ENCODE measurements at regions not wholly inside any gene's neighbourhood (a gene's known extent, or its start where the extent isn't known, plus 50 kb on each side); places are given as distances from the start of the nearest gene placed in this dataset.

GRCh38 chr11:92304271-92304670 is 79.7 kb downstream of the FAT3 start:
- Histone ChIP-seq H3K36me3 (ENCODE audit: insufficient read depth, low read length) (no peaks in the 10 kb centered on the region), H3K27ac (ENCODE audit: low read depth in 1 of 2, low read length in 2 of 2) (no peak overlapping the region), H3K27me3 (ENCODE audit: control insufficient read depth in 1 of 2, insufficient read depth in 2 of 2, low read length in 2 of 2) (no peaks in the 10 kb centered on the region), H3K4me3 (ENCODE audit: low read length) (no peak overlapping the region), H3K9me3 (ENCODE audit: control insufficient read depth in 1 of 2, insufficient read depth in 1 of 2, low read length in 2 of 2) (no peaks in the 10 kb centered on the region), H3K4me1 (ENCODE audit: insufficient read depth, low read length) (no peaks in the 10 kb centered on the region)
- Mint-ChIP-seq H3K36me3 (ENCODE audit: low read depth) (no peaks in the 10 kb centered on the region), H3K4me1 (ENCODE audit: low read depth) (no peaks in the 10 kb centered on the region), H3K27ac (no peak overlapping the region), H3K4me3 (no peak overlapping the region), H3K9me3 (no peaks in the 10 kb centered on the region), H3K27me3 (no peaks in the 10 kb centered on the region)
- ChIA-PET CTCF (no interaction called here), POLR2A (no interaction called here)
- no peak for ATAC-seq (ENCODE audit: poor library complexity)
- no peak for TF ChIP-seq CTCF (IDR thresholded peaks at IDR 0.05)
- intact Hi-C loops (cut with DNase I, micrococcal nuclease), result no loop called here
- no peak for DNase-seq

- DNase-seq, result no peak
- Mint-ChIP-seq H3K4me3 (no peak overlapping the region), H3K4me1 (ENCODE audit: low read depth) (no peaks in the 10 kb centered on the region), H3K27me3 (no peaks in the 10 kb centered on the region), H3K27ac (no peak overlapping the region), H3K36me3 (ENCODE audit: low read depth) (no peaks in the 10 kb centered on the region), H3K9me3 (no peaks in the 10 kb centered on the region)
- Histone ChIP-seq H3K4me1 (ENCODE audit: insufficient read depth, low read length) (no peaks in the 10 kb centered on the region), H3K4me3 (ENCODE audit: low read length) (no peak overlapping the region), H3K36me3 (ENCODE audit: insufficient read depth, low read length) (no peaks in the 10 kb centered on the region), H3K27ac (ENCODE audit: low read depth in 1 of 2, low read length in 2 of 2) (no peak overlapping the region), H3K27me3 (ENCODE audit: control insufficient read depth in 1 of 2, insufficient read depth in 2 of 2, low read length in 2 of 2) (no peaks in the 10 kb centered on the region), H3K9me3 (ENCODE audit: control insufficient read depth in 1 of 2, insufficient read depth in 1 of 2, low read length in 2 of 2) (no peaks in the 10 kb centered on the region)
- intact Hi-C loops (cut with DNase I, micrococcal nuclease), result no loop called here
- no peak for TF ChIP-seq CTCF (IDR thresholded peaks at IDR 0.05)
- ATAC-seq (ENCODE audit: poor library complexity), result no peak
- ChIA-PET CTCF (no interaction called here), POLR2A (no interaction called here)
Observed at GRCh38 chr11:92306966-92307510, 82.4 kb downstream of the FAT3 start.

GRCh38 chr11:92308366-92308765 is 83.7 kb downstream of the FAT3 start:
- Histone ChIP-seq H3K36me3 (ENCODE audit: insufficient read depth, low read length) (no peaks in the 10 kb centered on the region), H3K4me3 (ENCODE audit: low read length) (no peak overlapping the region), H3K4me1 (ENCODE audit: insufficient read depth, low read length) (no peaks in the 10 kb centered on the region), H3K27ac (ENCODE audit: low read depth in 1 of 2, low read length in 2 of 2) (no peak overlapping the region), H3K27me3 (ENCODE audit: control insufficient read depth in 1 of 2, insufficient read depth in 2 of 2, low read length in 2 of 2) (no peaks in the 10 kb centered on the region), H3K9me3 (ENCODE audit: control insufficient read depth in 1 of 2, insufficient read depth in 1 of 2, low read length in 2 of 2) (no peaks in the 10 kb centered on the region)
- H3K4me3 Mint-ChIP-seq, result no peak overlapping the region
- no peak for ATAC-seq (ENCODE audit: poor library complexity)
- intact Hi-C loops (cut with DNase I, micrococcal nuclease), result no loop called here
- CTCF ChIA-PET, result no interaction called here
- no peaks in the 10 kb centered on the region for H3K4me1 Mint-ChIP-seq (ENCODE audit: low read depth)
- no peak for TF ChIP-seq CTCF (IDR thresholded peaks at IDR 0.05)
- H3K27ac Mint-ChIP-seq, result no peak overlapping the region
- H3K36me3 Mint-ChIP-seq (ENCODE audit: low read depth), result no peaks in the 10 kb centered on the region
- H3K9me3 Mint-ChIP-seq, result no peaks in the 10 kb centered on the region
- no peak for DNase-seq
- peaks cover 3% of the 10 kb centered on the region for H3K27me3 Mint-ChIP-seq
- POLR2A ChIA-PET, result no interaction called here
